ENCODE measurements at regions not wholly inside any gene's neighbourhood (a gene's known extent, or its start where the extent isn't known, plus 50 kb on each side); places are given as distances from the start of the nearest gene placed in this dataset.

DNA sequence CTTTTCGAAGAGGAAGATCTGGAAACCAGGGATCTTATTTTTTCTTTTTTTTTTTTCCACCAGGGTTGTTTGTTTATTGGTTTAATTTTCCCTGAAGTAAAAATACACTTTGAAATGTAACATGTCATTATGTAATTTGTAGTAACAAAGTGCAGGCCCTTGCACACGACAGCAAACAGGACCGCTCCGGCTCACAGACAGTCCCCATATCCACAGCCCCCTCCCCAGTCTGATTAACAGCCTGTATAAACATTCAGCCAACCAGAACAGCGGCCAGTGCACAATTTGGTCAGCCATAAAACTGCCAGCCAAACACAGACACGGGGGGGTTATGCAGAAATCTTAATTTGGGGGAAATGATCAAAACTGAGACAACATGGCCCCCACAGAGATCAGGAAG lies 431.6 kb upstream of the NPVF start:
- TF ChIP-seq RAD21 (conservative IDR thresholded peaks at IDR 0.05) (no peak), SMC3 (conservative IDR thresholded peaks at IDR 0.05; ENCODE audit: poor library complexity) (no peak), EP300 (conservative IDR thresholded peaks at IDR 0.05; ENCODE audit: poor library complexity, severe bottlenecking) (no peak), POLR2AphosphoS5 (IDR thresholded peaks at IDR 0.05) (no peak), EZH2 (IDR thresholded peaks at IDR 0.05; ENCODE audit: borderline replicate concordance, insufficient read depth, low read length, poor library complexity, severe bottlenecking) (no peak), TAF1 (IDR thresholded peaks at IDR 0.05; ENCODE audit: low read depth) (no peak)
- TF ChIP-seq, protein P1, sequence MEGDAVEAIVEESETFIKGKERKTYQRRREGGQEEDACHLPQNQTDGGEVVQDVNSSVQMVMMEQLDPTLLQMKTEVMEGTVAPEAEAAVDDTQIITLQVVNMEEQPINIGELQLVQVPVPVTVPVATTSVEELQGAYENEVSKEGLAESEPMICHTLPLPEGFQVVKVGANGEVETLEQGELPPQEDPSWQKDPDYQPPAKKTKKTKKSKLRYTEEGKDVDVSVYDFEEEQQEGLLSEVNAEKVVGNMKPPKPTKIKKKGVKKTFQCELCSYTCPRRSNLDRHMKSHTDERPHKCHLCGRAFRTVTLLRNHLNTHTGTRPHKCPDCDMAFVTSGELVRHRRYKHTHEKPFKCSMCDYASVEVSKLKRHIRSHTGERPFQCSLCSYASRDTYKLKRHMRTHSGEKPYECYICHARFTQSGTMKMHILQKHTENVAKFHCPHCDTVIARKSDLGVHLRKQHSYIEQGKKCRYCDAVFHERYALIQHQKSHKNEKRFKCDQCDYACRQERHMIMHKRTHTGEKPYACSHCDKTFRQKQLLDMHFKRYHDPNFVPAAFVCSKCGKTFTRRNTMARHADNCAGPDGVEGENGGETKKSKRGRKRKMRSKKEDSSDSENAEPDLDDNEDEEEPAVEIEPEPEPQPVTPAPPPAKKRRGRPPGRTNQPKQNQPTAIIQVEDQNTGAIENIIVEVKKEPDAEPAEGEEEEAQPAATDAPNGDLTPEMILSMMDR (IDR thresholded peaks at IDR 0.05; ENCODE audit: poor library complexity, severe bottlenecking), result no peak
- TF ChIP-seq, protein P2, sequence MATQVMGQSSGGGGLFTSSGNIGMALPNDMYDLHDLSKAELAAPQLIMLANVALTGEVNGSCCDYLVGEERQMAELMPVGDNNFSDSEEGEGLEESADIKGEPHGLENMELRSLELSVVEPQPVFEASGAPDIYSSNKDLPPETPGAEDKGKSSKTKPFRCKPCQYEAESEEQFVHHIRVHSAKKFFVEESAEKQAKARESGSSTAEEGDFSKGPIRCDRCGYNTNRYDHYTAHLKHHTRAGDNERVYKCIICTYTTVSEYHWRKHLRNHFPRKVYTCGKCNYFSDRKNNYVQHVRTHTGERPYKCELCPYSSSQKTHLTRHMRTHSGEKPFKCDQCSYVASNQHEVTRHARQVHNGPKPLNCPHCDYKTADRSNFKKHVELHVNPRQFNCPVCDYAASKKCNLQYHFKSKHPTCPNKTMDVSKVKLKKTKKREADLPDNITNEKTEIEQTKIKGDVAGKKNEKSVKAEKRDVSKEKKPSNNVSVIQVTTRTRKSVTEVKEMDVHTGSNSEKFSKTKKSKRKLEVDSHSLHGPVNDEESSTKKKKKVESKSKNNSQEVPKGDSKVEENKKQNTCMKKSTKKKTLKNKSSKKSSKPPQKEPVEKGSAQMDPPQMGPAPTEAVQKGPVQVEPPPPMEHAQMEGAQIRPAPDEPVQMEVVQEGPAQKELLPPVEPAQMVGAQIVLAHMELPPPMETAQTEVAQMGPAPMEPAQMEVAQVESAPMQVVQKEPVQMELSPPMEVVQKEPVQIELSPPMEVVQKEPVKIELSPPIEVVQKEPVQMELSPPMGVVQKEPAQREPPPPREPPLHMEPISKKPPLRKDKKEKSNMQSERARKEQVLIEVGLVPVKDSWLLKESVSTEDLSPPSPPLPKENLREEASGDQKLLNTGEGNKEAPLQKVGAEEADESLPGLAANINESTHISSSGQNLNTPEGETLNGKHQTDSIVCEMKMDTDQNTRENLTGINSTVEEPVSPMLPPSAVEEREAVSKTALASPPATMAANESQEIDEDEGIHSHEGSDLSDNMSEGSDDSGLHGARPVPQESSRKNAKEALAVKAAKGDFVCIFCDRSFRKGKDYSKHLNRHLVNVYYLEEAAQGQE (IDR thresholded peaks at IDR 0.05; ENCODE audit: borderline replicate concordance), result no peak

Data from neural cell (in vitro differentiated cells).